GM13976 (cell line): ENCODE measurements at regions not wholly inside any gene's neighbourhood (a gene's known extent, or its start where the extent isn't known, plus 50 kb on each side); places are given as distances from the start of the nearest gene placed in this dataset.

Experiments
- DNase-seq: peaks from one replicate; pipeline ENCODE4 v3.0.0; 2012; ENCODE audit warnings: low spot score
- CTCF ChIP-seq: IDR thresholded peaks from 2 replicates; pipeline ENCODE4 v1.5.1; 2012; ENCODE audit warnings: borderline replicate concordance, mild to moderate bottlenecking; ENCODE audit not compliant: insufficient read depth; ENCODE audit errors: extremely low read depth, missing control alignments, control extremely low read depth
- in situ Hi-C: fragments of 300-500 bp; cut with MboI; formaldehyde crosslinking; loops from one replicate; pipeline ENCODE4 v1.12.0; 2022; ENCODE audit warnings: low sequenced_read_pairs, mixed read lengths, inconsistent platforms; ENCODE audit not compliant: unreplicated experiment

- no peak for DNase-seq
- in situ Hi-C loops: no loop called here
- no peak for TF ChIP-seq CTCF
These were observed 387.3 kb upstream of the RARB start for GRCh38 chr3:25040748-25041147.

GRCh38 chr3:25041871-25042584 is 386.0 kb upstream of the RARB start:
- no peak for DNase-seq
- TF ChIP-seq CTCF: no peak
- in situ Hi-C loops: no loop called here

GRCh38 chr3:25043177-25043576 is 384.9 kb upstream of the RARB start:
- DNase-seq: no peak
- no peak for TF ChIP-seq CTCF
- in situ Hi-C loops: no loop called here

- no peak for DNase-seq
- in situ Hi-C loops: no loop called here
- no peak for TF ChIP-seq CTCF
These were observed 384.3 kb upstream of the RARB start for GRCh38 chr3:25043749-25044148.

- no peak for TF ChIP-seq CTCF
- DNase-seq: no peak
- in situ Hi-C loops: no loop called here
These were observed 383.0 kb upstream of the RARB start for GRCh38 chr3:25044762-25045710.

GRCh38 chr3:25046911-25047771 is 380.9 kb upstream of the RARB start:
- no peak for TF ChIP-seq CTCF
- in situ Hi-C loops: no loop called here
- no peak for DNase-seq
